ENCODE measurements at regions not wholly inside any gene's neighbourhood (a gene's known extent, or its start where the extent isn't known, plus 50 kb on each side); places are given as distances from the start of the nearest gene placed in this dataset.
"Not testable (repeated sequence)": the region's sequence is repeated elsewhere in the genome, so short reads cannot be mapped to it uniquely, and the experiment has no call there.

DNA sequence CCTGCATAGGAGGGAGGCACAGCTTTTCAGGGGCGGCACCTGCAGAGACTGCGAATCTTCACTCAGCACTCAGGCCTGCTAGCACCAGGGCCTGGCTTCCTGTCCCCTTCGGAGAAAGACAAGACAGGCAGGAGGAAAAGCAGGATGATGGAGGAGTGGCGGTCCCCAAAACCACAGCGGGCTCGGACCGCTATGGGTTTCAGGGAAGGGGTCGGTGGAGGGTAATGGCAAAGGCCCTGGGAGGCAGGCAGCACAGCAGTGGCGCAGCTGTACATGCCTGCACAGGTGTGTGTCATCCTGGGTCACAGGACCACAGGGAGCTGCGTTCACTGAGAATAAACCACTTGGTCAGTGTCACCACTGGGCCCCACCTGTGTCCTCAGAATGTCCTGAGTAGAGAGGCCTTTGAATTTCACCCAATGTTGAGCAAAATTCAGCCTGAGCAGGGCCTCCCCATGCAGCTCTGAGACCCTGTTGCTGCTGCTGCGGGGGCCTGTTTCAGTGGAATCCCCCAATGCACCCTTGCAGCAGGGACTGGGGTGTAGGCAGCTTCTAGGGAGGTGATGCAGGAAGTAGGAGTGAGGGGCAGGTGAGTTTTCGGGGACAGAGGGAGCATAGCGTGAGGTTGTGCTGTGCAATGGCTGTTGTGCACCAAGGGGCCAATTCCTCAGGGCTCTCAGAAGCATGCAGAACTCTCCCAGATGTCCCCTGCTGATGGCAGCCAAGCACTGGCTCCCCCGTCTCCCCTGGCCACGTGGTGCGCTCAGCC, 90.6 kb upstream of the PPP2R2D start:
- DNase-seq: no peak

DNA sequence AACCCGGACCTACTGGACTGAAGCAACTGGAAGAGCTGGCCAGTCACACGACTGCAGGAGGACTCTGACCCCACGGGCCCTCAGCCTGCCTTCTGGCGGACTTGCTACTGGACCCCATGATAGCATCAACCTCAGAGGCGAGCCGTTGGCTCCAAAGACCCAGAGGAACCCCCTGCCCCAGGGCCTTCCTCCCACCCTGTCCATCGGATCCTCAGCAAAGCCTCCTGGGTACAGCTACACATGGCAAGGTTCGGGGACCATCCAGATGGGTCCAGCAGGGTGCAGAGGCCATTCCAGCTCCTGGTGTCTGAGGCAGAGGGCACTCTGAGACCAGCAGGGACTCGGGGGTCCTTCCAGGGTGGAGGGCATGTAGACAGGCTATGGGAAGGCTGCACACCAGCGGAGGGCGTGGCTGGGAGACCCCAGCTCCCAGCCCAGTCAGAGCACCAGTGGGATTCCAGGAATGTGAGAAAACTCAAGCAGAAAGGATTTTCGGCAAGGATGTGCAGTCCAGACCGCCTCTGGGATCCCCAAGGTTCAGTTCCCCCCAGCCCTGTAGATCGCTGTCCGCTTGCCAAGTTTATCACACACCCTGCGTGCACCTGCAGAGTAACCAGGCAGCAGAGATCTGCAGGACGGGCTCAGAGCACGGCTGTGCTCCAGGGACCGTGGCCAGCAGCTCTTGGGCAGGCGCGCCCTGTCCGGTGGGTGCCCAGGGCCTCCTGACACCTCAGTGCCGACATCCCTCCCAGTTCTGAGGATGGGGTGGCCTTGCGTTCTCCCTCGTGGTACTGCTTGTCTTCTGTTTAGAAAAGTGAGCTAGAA, 89.8 kb upstream of the PPP2R2D start:
- peak; percentile 40 for DNase-seq

DNA sequence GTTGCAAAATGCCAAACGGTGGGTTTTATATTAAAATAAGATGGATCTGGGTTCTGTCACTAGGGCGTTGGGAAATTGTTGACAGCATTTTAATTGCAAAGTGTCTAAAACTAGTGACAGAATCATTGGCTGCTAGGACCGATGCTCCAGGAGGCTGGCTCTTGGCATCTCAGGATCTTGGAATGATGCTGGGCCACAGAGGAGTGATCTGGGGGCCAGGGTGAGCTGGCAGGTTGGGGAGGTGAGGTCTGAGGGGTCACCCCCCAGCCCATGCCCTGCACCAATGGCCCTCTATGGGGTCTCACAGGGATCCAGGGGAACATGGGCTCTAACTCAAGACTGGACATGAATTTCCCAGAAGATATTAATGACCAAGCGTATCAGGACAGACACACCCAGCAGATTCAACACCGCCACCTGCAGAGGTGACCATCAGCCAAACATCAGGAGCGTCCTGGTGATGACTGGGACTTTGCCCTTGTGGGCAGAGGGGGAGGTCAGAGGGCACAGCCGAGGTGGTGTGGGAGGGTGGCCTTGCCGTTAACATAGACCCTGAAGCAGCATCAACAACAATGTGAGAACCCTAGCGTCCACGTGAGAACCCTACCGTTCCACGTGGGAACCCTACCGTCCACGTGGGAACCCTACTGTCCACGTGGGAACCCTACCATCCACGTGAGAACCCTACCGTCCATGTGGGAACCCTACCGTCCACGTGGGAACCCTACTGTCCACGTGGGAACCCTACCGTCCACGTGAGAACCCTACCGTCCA, 89.0 kb upstream of the PPP2R2D start:
- DNase-seq: no peak

DNA sequence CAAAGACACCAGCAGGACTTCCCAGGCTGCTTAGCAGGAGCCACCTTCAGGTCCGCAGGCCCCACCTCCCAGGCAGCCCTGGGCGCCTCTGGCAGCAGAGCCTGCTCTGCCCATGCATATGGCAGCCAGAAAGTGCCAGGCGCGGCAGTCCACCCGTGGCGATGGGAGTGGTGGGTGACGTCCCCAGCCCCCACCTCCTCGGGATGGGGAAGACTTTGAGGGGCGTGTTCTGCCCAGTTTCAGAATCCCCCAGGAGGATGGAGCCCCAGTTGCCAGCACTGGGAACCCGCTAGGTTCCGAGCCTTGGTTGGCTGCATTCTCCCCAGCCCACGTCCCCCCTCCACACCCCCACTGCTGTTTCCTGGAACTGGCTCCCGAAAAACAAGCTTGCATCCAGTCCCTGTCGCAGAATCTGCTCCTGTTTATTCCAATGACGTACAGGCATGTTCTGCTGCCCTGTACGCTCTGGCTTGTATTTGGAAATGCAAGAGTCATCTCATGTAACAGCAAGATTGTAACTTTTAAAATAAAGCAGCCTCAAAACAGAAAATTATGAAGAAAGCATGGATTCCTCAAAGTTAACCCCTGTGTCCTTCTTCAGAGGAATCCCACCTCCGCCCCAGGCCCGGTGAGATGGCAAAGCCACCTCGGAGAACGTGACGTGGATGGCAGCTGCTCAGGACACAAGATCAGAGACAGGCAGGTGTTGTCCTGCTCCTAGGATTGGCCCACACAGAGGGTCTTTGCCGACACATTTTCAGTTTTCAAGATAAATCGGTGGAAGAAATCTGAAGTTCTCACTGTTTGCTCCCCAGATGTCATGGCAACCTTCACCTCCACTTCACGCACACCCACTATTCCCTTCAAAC, 87.8 kb upstream of the PPP2R2D start:
- DNase-seq: no peak

DNA sequence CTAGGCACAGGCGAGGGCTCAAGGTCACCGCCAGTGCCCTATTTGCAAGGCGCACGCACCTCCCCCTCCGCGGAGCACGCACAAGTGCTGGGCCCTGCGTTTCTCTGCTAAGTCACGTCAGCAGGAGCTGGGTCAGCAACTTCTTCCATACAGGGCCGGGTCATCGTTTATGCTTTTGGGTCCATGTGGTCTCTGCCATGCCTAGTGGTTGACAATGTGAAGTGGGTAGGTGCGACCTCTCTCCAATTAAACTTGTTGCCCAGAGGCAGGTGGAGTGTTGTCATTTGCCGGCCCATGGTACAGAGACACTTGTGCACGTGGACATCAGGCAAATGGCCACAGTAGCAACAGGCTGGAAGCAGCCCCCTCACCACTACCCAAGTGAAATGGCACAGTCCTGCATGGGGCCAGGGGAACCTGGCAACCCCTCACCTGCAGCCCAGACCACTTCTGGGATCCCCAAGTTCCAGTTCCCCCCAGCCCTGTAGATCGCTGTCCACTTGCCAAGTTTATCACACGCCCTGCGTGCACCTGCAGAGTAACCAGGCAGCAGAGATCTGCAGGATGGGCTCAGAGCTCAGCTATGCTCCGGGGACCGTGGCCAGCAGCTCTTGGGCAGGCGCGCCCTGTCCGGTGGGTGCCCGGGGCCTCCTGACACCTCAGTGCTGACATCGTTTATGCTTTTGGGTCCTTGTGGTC, 86.1 kb upstream of the PPP2R2D start:
- DNase-seq: no peak

DNA sequence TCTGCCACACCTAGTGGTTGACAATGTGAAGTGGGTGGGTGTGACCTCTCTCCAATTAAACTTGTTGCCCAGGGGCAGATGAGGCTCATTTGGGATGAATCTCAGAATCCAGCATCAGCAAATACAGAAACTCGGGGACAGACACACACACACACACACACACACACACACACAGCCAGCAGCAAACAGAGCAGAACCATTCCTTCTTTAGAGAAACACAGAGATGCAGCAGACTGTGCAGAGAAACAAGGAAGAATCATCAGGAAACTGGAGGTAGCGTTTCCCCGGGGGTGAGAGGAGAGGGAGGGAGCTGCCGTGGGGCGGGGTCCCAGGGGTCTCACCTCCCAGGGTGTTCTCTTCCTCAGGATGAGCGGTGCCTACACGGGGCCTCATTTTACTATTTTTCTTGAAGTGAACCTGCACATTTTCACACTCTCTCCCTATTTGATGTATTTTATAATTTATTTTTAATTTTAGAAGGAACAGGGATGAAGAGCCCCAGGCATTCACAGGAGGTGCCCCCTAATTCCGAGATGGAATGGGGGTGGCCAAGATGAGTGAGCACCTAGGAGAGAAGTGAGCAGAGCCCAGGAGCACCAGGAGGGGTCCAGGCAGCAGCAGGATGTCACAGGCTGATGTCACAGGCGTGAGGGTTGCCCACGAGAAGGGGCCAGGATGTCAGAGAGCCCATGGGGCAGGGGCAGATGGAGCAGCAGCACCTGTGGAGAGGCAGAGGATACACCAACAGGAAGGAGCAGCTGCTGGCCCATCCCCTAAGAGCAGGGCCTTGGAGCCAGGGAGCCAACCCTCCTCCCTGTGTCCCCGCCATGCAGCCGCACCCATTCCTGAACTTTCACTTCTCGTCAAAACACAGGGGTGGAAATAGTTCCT, 85.3 kb upstream of the PPP2R2D start:
- peak; percentile 43 for DNase-seq

DNA sequence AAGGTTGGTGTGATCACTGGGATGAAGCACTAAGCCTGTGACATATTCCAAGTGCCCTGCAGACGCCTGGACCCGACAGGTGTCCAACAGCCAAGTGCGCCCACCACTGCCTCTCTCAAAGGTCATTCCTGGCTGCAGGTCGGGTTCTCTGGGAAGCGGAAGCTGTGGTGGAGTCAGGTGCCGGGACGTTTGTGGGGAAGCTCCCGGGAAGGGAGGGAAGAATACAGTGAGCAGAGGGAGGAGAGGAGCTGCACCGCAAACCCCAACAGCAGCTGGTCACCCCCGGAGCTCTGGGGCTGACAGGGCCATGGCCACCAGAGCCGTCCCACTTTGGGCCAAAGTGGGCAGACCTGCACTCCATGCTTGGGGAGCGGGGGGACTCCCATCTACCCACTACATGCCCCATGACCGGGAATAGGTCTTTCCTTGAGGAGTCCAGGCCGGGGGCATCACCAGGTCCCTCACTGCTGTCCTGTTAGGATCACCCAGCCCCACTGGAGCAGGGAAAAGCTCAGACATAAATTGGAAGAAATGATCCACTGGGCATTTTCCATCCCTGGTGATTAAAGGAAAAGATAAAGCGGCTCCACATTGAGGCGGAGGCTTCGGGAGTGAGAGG, 84.5 kb upstream of the PPP2R2D start:
- DNase-seq: peak; percentile 44

DNA sequence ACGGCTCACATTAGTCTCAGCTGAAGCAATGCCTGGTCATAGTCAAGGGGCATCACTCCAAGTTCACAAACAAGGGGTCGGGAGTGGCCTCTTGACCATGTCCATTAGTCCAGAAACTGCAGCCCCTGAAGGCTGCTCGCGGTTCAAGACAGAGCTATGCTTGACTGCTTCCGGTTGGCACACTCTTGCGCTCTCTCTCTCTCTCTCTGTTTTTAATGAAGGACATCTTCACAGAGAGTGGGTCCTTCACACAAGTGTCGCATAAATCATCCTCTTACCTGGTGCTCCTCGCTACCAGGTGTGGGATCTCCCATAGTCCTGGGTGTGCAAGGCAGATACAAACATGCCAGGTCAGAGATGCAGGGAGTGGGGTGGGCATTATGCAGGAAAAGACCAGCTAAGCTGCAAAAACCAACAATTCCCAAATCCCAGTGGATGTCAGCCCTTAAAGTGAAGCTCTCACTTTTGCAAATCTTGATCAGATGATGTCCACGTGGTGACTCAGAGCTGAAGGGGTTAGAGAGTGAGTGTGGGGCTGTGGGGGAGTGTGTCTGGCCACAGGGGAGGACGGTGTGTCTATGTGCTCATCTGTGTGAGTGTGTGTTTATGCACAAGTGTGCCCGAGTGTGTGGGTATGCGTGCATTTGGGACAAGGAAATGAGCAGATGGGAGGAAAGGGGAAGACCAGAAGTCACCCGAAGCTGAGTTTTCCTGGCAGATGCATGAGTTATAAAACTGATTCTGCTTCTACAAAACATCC, 83.7 kb upstream of the PPP2R2D start:
- DNase-seq: no peak

DNA sequence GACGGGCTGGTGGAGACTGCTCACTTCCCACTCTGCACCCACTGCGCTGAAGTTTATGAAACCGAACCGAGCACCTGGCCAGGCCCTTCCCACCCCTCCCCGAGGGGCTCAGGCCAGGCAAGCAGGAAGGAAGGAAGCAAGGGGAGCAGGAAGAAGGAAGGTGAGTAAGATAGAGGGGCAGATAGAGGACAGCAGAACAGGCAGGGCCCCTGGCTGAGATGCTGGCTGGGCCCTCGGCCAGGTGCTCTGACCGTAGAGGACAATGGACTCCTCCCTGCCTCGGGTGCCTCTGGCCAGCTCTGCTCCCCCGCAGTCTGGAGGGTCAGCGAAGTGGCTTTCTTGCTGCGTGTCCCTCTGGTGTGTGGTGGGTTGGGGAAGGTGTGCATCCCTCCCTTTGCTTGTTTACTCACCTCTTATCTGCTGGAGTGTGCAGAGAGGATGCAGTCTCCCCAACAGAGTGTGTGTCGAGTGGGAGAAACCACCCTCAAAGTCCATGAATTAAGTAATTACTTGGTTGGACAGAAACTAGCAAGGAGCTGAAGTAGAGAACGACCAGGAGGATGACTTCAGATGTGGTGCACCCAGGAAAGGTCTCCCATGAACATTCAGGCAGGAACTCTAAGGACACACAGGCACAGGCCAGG, 82.8 kb upstream of the PPP2R2D start:
- no peak for DNase-seq

DNA sequence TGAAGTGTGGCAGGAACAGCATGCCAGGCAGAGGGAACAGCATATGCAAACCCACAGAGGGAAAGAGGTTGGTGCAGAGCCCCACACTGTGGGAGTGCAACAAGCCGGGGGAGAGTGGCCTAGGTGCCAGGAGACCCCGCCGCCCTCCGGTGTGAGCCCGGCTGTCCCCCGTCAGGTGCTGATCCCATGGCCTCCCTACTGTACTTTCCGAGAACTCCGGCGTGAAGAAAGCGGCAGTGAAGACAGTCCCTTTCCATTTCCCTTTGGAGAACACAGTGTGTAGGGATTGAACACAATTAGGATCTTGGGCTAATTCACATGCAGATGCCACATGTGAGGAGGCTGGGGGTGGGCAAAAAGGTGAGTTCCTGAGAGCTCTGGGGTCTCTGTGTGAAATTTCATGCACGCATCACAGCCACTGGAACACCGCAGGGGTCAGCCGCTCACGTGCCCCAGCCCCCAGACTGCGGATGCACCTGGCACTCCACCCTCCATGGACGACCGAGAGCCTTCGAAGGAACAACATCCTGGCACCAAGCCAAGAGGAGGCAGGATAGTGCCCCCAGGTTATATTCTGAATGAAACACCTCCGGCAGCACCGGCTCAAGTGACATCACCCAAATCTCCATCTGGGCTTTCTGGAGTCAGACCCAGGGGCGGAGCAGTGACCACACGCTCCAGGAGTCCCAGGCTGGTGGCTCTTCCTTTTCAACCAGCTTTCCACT, 82.1 kb upstream of the PPP2R2D start:
- peak; percentile 33 for DNase-seq

DNA sequence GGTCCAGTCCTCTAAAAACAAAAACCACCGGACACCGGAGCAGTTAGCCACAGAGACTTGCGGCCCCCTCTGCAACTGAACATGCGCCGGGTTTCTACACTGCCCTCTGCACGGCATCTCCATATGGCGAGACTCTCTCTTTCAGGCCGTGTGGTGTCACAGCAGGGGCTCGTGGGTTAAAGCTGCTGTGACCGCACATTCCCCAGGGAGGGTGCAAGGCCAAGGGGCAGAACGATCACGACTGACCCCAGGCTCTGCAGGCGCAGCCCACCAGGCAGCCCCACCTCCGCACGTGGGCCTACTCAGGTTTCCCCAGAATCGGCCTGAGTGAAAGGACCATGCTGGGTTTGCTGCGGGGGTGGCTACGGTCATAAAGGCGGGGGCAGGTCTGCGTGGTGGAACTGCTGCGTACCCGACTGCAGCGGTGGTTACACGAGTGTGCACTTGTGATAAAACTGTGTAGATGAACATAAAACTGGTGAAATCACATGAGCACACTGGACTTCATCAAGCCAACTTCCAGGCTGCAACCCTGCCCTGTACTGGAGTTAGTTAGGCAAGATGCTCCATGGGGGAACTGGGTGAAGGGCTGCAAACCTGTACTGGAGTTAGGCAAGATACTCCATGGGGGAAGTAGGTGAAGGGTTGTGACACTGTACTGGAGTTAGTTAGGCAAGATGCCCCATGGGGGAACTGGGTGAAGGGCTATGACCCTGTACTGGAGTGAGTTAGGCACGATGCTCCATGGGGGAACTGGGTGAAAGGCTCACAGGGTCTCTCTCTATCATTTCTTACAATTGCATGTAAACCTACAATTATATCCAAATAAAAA, 81.4 kb upstream of the PPP2R2D start:
- no peak for DNase-seq

DNA sequence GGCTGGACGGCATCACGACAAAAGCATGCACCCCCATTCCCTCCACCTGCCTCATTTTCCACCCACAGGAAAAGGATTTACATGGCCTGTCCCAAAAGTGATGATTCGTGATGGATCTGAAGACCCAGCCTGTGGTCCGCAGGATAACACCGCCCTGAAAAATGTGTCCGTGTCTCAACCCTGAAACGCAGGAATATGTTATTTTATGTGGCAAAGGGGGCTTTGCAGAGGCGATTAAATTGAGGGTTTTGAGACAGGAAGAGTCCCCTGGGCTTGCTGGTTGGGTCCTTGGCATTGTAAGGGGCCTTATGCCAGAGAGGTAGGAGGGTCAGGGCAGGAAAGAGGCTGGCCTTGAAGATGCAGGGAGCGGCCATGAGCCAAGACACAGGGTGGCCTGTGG, 80.2 kb upstream of the PPP2R2D start:
- no peak for DNase-seq

DNA sequence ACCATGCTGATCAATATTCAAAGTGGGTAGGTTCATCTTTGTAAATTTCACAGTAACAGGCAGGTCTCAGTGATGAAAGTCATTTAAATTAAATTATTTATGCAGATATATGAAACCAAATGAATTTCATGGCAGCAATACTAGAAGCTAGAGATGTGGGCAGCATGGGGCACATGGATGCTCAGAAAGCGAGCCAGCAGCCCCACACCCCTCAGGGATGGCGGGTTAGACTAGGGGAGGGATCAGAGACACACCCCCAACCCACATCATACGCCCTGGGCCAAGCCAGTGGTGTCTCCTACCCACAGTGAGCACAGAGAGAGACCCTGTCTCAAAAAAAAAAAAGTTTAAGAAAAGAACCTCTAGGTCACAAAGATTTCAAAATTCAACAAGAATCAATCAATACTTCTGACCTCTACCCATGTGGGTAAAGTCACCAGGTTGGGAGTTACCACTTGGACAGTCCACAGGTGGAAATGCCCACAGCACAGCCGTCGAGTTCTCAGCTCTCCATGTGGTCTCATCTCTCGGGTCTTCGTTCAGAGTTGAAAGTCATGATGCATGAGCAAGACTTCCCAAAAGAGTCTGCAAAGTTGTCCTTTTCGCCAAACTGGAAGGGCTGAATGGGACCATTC, 79.3 kb upstream of the PPP2R2D start:
- no peak for DNase-seq

DNA sequence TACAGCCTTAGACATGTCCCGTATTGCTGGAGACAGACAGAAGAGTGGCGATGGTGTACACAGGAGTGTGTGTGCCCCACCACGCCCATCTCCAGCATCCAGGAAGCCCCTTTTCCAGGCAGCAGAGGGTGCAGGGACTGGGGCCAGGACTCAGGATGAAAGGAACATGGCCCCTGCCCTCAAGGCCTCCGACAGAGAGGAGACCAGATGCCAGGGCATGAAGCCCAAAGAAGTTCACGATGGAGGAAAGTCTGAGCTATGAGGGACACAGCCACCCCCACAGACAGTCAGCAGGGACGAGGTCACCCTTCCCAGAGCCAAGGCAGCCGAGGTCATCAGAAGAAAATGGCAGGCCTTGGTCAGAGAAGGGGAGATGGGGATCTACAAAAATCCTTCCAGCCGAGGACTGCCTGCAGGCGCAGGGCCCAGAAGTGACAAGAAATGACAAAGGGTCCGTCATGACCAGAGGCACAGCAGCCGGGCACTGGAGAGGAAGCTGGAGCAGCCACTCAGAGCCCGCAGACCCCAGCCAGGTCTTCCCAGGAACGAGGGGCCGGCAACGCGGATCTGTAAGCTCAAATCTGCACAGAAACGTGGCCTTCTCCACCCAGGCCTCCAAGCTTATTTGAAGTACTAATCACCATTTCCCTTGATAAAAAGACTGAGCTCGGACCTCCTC, 78.7 kb upstream of the PPP2R2D start:
- no peak for DNase-seq

DNA sequence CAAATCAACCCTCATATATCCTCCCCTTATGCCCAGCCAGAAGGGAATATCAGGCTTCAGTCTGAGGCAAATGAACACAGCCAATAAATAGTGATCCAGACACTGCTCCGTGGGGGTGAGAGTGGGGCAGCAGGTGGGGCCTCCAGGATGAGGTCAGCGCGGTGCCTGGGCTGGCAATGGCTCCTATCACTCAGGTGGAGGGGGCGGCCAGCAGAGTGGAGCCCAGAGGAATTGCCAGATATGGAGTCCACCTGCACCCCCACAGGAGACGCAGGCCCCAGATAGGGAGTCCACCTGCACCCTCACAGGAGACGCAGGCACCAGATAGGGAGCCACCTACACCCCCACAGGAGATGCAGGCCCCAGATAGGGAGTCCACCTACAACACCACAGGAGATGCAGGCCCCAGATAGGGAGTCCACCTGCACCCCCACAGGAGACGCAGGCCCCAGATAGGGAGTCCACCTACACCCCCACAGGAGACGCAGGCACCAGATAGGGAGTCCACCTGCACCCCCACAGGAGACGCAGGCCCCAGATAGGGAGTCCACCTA, 78.0 kb upstream of the PPP2R2D start:
- DNase-seq: no peak

DNA sequence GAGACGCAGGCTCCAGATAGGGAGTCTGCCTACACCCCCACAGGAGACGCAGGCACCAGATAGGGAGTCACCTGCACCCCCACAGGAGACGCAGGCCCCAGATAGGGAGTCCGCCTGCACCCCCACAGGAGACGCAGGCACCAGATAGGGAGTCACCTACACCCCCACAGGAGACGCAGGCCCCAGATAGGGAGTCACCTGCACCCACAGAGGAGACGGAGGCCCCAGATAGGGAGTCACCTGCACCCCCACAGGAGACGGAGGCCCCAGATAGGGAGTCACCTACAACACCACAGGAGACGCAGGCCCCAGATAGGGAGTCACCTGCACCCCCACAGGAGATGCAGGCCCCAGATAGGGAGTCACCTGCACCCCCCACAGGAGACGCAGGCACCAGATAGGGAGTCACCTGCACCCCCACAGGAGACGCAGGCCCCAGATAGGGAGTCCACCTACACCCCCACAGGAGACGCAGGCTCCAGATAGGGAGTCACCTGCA, 77.2 kb upstream of the PPP2R2D start:
- not testable (repeated sequence) for DNase-seq
